GM23338 (cell line): ENCODE measurements at regions not wholly inside any gene's neighbourhood (a gene's known extent, or its start where the extent isn't known, plus 50 kb on each side); places are given as distances from the start of the nearest gene placed in this dataset.

Experiments used
- ATAC-seq: fragments of 200-7000 bp; cut with Tn5 transposase; 3 replicates; pipeline ENCODE4 v1.9.1; 2020
- DNase-seq: peaks from one replicate; pipeline ENCODE4 v3.0.0-alpha.2; 2015; ENCODE audit warnings: low spot score
- H2AFZ ChIP-seq: fragments of 200-600 bp; sonication (generic); 2 replicates; pipeline ENCODE4 v1.8.0; 2016; ENCODE audit warnings: antibody characterized with exemption, mild to moderate bottlenecking, moderate library complexity
- H3F3A ChIP-seq: fragments of 200-600 bp; sonication (generic); replicated peaks from 2 replicates; pipeline ENCODE4 v1.8.0; 2017; ENCODE audit warnings: antibody characterized with exemption, mixed run types, low read depth
- H3K27ac ChIP-seq: fragments of 200-600 bp; sonication (generic); 2 replicates; pipeline ENCODE4 v1.6.1; 2016; ENCODE audit warnings: low read depth
- H3K27me3 ChIP-seq: fragments of 200-600 bp; sonication (generic); 2 replicates; pipeline ENCODE4 v1.8.0; 2016; ENCODE audit warnings: mild to moderate bottlenecking, mixed run types, moderate library complexity; ENCODE audit not compliant: insufficient read depth
- H3K36me3 ChIP-seq: fragments of 200-600 bp; sonication (generic); 2 replicates; pipeline ENCODE4 v1.8.0; 2016; ENCODE audit warnings: mild to moderate bottlenecking; ENCODE audit not compliant: insufficient read depth
- H3K4me1 ChIP-seq: fragments of 200-600 bp; sonication (generic); 2 replicates; pipeline ENCODE4 v1.8.0; 2016; ENCODE audit warnings: mild to moderate bottlenecking, moderate library complexity; ENCODE audit not compliant: insufficient read depth
- H3K4me2 ChIP-seq: fragments of 200-600 bp; sonication (generic); 2 replicates; pipeline ENCODE4 v1.7.1; 2017; ENCODE audit warnings: mixed run types
- H3K4me3 ChIP-seq: fragments of 200-600 bp; sonication (generic); 2 replicates; pipeline ENCODE4 v1.6.1; 2016; ENCODE audit warnings: mixed run types
- H3K79me2 ChIP-seq: fragments of 200-600 bp; sonication (generic); replicated peaks from 2 replicates; pipeline ENCODE4 v1.8.0; 2017; ENCODE audit warnings: mild to moderate bottlenecking; ENCODE audit not compliant: insufficient read depth
- H3K9me2 ChIP-seq: fragments of 200-600 bp; sonication (generic); 2 replicates; pipeline ENCODE4 v1.8.0; 2017; ENCODE audit not compliant: insufficient read depth
- H4K20me1 ChIP-seq: fragments of 200-600 bp; sonication (generic); replicated peaks from 2 replicates; pipeline ENCODE4 v1.8.0; 2017; ENCODE audit warnings: mild to moderate bottlenecking; ENCODE audit not compliant: insufficient read depth
- H3K27ac Mint-ChIP-seq: 2 replicates; pipeline ENCODE4 v1.8.0; 2020; ENCODE audit warnings: inconsistent platforms, mild to moderate bottlenecking, moderate library complexity, mixed read lengths
- H3K27me3 Mint-ChIP-seq: 3 replicates; pipeline ENCODE4 v1.8.0; 2022; ENCODE audit warnings: low read depth, mild to moderate bottlenecking, moderate library complexity, mixed read lengths, inconsistent platforms; ENCODE audit not compliant: insufficient read depth, poor library complexity
- H3K36me3 Mint-ChIP-seq: 3 replicates; pipeline ENCODE4 v1.8.0; 2021; ENCODE audit warnings: low read depth, mild to moderate bottlenecking, inconsistent platforms, moderate library complexity, mixed read lengths
- H3K4me1 Mint-ChIP-seq: 3 replicates; pipeline ENCODE4 v1.8.0; 2020; ENCODE audit warnings: mild to moderate bottlenecking, inconsistent platforms, mixed read lengths
- H3K4me3 Mint-ChIP-seq: 3 replicates; pipeline ENCODE4 v1.8.0; 2021; ENCODE audit warnings: moderate library complexity, mild to moderate bottlenecking, inconsistent platforms, mixed read lengths
- H3K9me3 Mint-ChIP-seq: 3 replicates; pipeline ENCODE4 v1.8.0; 2020; ENCODE audit warnings: moderate library complexity, mild to moderate bottlenecking, inconsistent platforms, mixed read lengths
- EZH2phosphoT487 ChIP-seq: fragments of 200-600 bp; sonication (generic); IDR thresholded peaks from one replicate; pipeline ENCODE4 v1.8.1; 2018; ENCODE audit warnings: antibody characterized with exemption; ENCODE audit not compliant: unreplicated experiment
- JUNB ChIP-seq: IDR thresholded peaks from one replicate; pipeline ENCODE4 v1.6.1; 2016; ENCODE audit warnings: antibody characterized with exemption; ENCODE audit not compliant: unreplicated experiment
- NANOG ChIP-seq: IDR thresholded peaks from 2 replicates; pipeline ENCODE4 v1.6.1; 2016; ENCODE audit warnings: antibody characterized with exemption, borderline replicate concordance
- POLR2AphosphoS5 ChIP-seq: IDR thresholded peaks from 2 replicates; pipeline ENCODE4 v1.6.1; 2016; ENCODE audit warnings: antibody characterized with exemption, low read depth
- ZNF114 ChIP-seq: fragments of 250-450 bp; sonication (Bioruptor Pico); IDR thresholded peaks from 2 replicates; pipeline ENCODE4 v1.5.0; 2020; ENCODE audit warnings: mild to moderate bottlenecking, moderate library complexity
- ZNF331 ChIP-seq: fragments of 250-450 bp; sonication (Bioruptor Pico); IDR thresholded peaks from 2 replicates; pipeline ENCODE4 v1.5.0; 2020; ENCODE audit warnings: low read depth, mild to moderate bottlenecking, moderate library complexity
- TF ChIP-seq, protein P1 (sequence below): fragments of 250-450 bp; sonication (Bioruptor Pico); IDR thresholded peaks from 2 replicates; pipeline ENCODE4 v1.5.0; 2020; ENCODE audit warnings: mild to moderate bottlenecking, moderate library complexity
- TF ChIP-seq, protein P2 (sequence below): IDR thresholded peaks from one replicate; pipeline ENCODE4 v1.6.1; 2018; ENCODE audit warnings: antibody characterized with exemption; ENCODE audit not compliant: unreplicated experiment
- TF ChIP-seq, protein P3 (sequence below): IDR thresholded peaks from 2 replicates; pipeline ENCODE4 v1.6.1; 2016; ENCODE audit warnings: antibody characterized with exemption

DNA sequence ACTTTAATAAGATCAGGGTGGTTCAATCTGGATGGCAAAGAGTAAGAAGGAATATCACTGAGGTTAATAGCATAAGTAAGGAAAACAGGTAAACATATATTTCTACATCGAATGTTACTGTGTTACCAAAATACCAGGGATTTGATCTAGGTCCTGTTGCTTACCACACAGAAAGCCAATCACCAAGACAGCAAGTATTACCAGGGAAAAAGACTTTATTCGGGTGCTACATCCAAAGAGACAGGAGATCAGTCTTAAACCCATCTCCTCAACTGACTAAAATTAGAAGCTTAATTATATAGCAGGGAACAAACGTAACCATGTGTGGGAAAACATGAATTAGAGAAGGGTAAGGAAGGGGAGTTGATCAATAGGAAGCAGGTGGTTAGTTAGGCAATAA is 500.1 kb downstream of the EFNA5 start (continued):
- TF ChIP-seq, protein P1, sequence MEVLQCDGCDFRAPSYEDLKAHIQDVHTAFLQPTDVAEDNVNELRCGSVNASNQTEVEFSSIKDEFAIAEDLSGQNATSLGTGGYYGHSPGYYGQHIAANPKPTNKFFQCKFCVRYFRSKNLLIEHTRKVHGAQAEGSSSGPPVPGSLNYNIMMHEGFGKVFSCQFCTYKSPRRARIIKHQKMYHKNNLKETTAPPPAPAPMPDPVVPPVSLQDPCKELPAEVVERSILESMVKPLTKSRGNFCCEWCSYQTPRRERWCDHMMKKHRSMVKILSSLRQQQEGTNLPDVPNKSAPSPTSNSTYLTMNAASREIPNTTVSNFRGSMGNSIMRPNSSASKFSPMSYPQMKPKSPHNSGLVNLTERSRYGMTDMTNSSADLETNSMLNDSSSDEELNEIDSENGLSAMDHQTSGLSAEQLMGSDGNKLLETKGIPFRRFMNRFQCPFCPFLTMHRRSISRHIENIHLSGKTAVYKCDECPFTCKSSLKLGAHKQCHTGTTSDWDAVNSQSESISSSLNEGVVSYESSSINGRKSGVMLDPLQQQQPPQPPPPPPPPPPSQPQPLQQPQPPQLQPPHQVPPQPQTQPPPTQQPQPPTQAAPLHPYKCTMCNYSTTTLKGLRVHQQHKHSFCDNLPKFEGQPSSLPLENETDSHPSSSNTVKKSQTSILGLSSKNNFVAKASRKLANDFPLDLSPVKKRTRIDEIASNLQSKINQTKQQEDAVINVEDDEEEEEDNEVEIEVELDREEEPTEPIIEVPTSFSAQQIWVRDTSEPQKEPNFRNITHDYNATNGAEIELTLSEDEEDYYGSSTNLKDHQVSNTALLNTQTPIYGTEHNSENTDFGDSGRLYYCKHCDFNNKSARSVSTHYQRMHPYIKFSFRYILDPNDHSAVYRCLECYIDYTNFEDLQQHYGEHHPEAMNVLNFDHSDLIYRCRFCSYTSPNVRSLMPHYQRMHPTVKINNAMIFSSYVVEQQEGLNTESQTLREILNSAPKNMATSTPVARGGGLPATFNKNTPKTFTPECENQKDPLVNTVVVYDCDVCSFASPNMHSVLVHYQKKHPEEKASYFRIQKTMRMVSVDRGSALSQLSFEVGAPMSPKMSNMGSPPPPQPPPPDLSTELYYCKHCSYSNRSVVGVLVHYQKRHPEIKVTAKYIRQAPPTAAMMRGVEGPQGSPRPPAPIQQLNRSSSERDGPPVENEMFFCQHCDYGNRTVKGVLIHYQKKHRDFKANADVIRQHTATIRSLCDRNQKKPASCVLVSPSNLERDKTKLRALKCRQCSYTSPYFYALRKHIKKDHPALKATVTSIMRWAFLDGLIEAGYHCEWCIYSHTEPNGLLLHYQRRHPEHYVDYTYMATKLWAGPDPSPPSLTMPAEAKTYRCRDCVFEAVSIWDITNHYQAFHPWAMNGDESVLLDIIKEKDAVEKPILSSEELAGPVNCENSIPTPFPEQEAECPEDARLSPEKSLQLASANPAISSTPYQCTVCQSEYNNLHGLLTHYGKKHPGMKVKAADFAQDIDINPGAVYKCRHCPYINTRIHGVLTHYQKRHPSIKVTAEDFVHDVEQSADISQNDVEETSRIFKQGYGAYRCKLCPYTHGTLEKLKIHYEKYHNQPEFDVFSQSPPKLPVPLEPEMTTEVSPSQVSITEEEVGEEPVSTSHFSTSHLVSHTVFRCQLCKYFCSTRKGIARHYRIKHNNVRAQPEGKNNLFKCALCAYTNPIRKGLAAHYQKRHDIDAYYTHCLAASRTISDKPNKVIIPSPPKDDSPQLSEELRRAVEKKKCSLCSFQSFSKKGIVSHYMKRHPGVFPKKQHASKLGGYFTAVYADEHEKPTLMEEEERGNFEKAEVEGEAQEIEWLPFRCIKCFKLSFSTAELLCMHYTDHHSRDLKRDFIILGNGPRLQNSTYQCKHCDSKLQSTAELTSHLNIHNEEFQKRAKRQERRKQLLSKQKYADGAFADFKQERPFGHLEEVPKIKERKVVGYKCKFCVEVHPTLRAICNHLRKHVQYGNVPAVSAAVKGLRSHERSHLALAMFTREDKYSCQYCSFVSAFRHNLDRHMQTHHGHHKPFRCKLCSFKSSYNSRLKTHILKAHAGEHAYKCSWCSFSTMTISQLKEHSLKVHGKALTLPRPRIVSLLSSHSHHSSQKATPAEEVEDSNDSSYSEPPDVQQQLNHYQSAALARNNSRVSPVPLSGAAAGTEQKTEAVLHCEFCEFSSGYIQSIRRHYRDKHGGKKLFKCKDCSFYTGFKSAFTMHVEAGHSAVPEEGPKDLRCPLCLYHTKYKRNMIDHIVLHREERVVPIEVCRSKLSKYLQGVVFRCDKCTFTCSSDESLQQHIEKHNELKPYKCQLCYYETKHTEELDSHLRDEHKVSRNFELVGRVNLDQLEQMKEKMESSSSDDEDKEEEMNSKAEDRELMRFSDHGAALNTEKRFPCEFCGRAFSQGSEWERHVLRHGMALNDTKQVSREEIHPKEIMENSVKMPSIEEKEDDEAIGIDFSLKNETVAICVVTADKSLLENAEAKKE (CRISPR knock-in tag): no peak
- no peak for TF ChIP-seq ZNF331 (CRISPR knock-in tag)

DNA sequence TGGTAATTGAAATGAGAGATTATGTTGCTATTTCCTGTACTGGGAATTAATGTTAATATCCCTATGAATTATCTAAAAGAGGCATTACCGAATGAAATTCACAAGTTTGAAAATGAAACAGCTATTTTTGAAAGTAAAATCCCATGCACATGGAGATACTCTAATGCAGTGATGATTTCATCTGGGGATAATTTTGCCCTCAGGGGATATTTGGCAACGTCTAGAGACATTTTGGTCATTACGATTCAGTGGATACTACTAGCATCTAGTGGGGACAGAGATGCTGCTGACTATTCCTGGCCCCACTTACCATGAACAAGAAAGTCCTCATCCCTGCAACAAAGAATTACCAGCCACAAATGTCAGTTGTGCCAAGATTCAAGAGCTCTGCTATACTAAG is 500.9 kb downstream of the EFNA5 start:
- no peak for ATAC-seq
- peaks cover 28% of the 10 kb centered on the region for H3K9me3 Mint-ChIP-seq
- H3K36me3 Mint-ChIP-seq: peaks cover 20% of the 10 kb centered on the region
- TF ChIP-seq POLR2AphosphoS5: no peak
- TF ChIP-seq, protein P2, sequence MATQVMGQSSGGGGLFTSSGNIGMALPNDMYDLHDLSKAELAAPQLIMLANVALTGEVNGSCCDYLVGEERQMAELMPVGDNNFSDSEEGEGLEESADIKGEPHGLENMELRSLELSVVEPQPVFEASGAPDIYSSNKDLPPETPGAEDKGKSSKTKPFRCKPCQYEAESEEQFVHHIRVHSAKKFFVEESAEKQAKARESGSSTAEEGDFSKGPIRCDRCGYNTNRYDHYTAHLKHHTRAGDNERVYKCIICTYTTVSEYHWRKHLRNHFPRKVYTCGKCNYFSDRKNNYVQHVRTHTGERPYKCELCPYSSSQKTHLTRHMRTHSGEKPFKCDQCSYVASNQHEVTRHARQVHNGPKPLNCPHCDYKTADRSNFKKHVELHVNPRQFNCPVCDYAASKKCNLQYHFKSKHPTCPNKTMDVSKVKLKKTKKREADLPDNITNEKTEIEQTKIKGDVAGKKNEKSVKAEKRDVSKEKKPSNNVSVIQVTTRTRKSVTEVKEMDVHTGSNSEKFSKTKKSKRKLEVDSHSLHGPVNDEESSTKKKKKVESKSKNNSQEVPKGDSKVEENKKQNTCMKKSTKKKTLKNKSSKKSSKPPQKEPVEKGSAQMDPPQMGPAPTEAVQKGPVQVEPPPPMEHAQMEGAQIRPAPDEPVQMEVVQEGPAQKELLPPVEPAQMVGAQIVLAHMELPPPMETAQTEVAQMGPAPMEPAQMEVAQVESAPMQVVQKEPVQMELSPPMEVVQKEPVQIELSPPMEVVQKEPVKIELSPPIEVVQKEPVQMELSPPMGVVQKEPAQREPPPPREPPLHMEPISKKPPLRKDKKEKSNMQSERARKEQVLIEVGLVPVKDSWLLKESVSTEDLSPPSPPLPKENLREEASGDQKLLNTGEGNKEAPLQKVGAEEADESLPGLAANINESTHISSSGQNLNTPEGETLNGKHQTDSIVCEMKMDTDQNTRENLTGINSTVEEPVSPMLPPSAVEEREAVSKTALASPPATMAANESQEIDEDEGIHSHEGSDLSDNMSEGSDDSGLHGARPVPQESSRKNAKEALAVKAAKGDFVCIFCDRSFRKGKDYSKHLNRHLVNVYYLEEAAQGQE: no peak
- TF ChIP-seq, protein P3, sequence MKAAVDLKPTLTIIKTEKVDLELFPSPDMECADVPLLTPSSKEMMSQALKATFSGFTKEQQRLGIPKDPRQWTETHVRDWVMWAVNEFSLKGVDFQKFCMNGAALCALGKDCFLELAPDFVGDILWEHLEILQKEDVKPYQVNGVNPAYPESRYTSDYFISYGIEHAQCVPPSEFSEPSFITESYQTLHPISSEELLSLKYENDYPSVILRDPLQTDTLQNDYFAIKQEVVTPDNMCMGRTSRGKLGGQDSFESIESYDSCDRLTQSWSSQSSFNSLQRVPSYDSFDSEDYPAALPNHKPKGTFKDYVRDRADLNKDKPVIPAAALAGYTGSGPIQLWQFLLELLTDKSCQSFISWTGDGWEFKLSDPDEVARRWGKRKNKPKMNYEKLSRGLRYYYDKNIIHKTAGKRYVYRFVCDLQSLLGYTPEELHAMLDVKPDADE: no peak
- no peak for TF ChIP-seq ZNF114
- no peak for TF ChIP-seq EZH2phosphoT487
- no peak for TF ChIP-seq NANOG
- TF ChIP-seq JUNB: no peak
- TF ChIP-seq ZNF331 (CRISPR knock-in tag): no peak

More for the DNA sequence above, 500.9 kb downstream of the EFNA5 start:
- H3K4me1 Mint-ChIP-seq: peaks cover 4% of the 10 kb centered on the region; the same call in 1 of the 3 replicates
- no peaks in the 10 kb centered on the region for H3K27me3 ChIP-seq
- H3K79me2 ChIP-seq: no peaks in the 10 kb centered on the region
- no peak overlapping the region for H3K4me3 Mint-ChIP-seq
- H3K36me3 ChIP-seq: 0 out of 2 replicates have a peak, but pooled peaks cover 3% of the 10 kb centered on the region
- H3K9me2 ChIP-seq: no peaks in the 10 kb centered on the region
- H3F3A ChIP-seq: no peaks in the 10 kb centered on the region
- DNase-seq: no peak
- H3K4me3 ChIP-seq: no peak overlapping the region
- no peak overlapping the region for H3K4me2 ChIP-seq
- no peak overlapping the region for H2AFZ ChIP-seq
- H3K27ac ChIP-seq: no peak overlapping the region
- H3K27me3 Mint-ChIP-seq: peaks cover 2% of the 10 kb centered on the region
- no peak overlapping the region for H3K27ac Mint-ChIP-seq
- no peaks in the 10 kb centered on the region for H4K20me1 ChIP-seq
- no peaks in the 10 kb centered on the region for H3K4me1 ChIP-seq
